ENCODE measurements at regions not wholly inside any gene's neighbourhood (a gene's known extent, or its start where the extent isn't known, plus 50 kb on each side); places are given as distances from the start of the nearest gene placed in this dataset.

GRCh38 chr14:82146846-82147245, 613.2 kb upstream of the SEL1L start:
- no peak overlapping the region for H3K27ac Mint-ChIP-seq
- H3K4me1 ChIP-seq (ENCODE audit: insufficient read depth, low read length), result no peaks in the 10 kb centered on the region
- ATAC-seq (ENCODE audit: poor library complexity), result no peak
- H3K27me3 Mint-ChIP-seq, result no peaks in the 10 kb centered on the region
- no peak overlapping the region for H3K27ac ChIP-seq (ENCODE audit: low read depth in 1 of 2, low read length in 2 of 2)
- H3K4me1 Mint-ChIP-seq (ENCODE audit: low read depth), result no peaks in the 10 kb centered on the region
- intact Hi-C loops (cut with DNase I, micrococcal nuclease), result no loop called here
- no peak overlapping the region for H3K4me3 ChIP-seq (ENCODE audit: low read length)
- H3K36me3 ChIP-seq (ENCODE audit: insufficient read depth, low read length), result no peaks in the 10 kb centered on the region
- TF ChIP-seq CTCF (IDR thresholded peaks at IDR 0.05), result no peak
- H3K4me3 Mint-ChIP-seq, result no peak overlapping the region
- CTCF ChIA-PET, result no interaction called here
- POLR2A ChIA-PET, result no interaction called here
- no peaks in the 10 kb centered on the region for H3K36me3 Mint-ChIP-seq (ENCODE audit: low read depth)
- no peak for DNase-seq
- peaks cover 2% of the 10 kb centered on the region for H3K9me3 Mint-ChIP-seq
- peaks cover 0 to 6% of the 10 kb centered on the region in 2 experiments for H3K9me3 ChIP-seq (ENCODE audit: control insufficient read depth in 1 of 2, insufficient read depth in 1 of 2, low read length in 2 of 2)
- H3K27me3 ChIP-seq (ENCODE audit: control insufficient read depth in 1 of 2, insufficient read depth in 2 of 2, low read length in 2 of 2), result no peaks in the 10 kb centered on the region

GRCh38 chr14:82153689-82154088, 620.0 kb upstream of the SEL1L start:
- CTCF ChIA-PET, result no interaction called here
- POLR2A ChIA-PET, result no interaction called here
- no peaks in the 10 kb centered on the region for H3K27me3 Mint-ChIP-seq
- intact Hi-C loops (cut with DNase I, micrococcal nuclease), result no loop called here
- Histone ChIP-seq H3K27me3 (ENCODE audit: control insufficient read depth in 1 of 2, insufficient read depth in 2 of 2, low read length in 2 of 2) (no peaks in the 10 kb centered on the region), H3K36me3 (ENCODE audit: insufficient read depth, low read length) (no peaks in the 10 kb centered on the region), H3K27ac (ENCODE audit: low read depth in 1 of 2, low read length in 2 of 2) (no peak overlapping the region), H3K4me3 (ENCODE audit: low read length) (no peak overlapping the region), H3K9me3 (ENCODE audit: control insufficient read depth in 1 of 2, insufficient read depth in 1 of 2, low read length in 2 of 2) (no peaks in the 10 kb centered on the region), H3K4me1 (ENCODE audit: insufficient read depth, low read length) (no peaks in the 10 kb centered on the region)
- H3K9me3 Mint-ChIP-seq, result peaks cover 2% of the 10 kb centered on the region
- H3K4me3 Mint-ChIP-seq, result no peak overlapping the region
- no peaks in the 10 kb centered on the region for H3K4me1 Mint-ChIP-seq (ENCODE audit: low read depth)
- H3K27ac Mint-ChIP-seq, result no peak overlapping the region
- ATAC-seq (ENCODE audit: poor library complexity) (no peak), DNase-seq (no peak)
- H3K36me3 Mint-ChIP-seq (ENCODE audit: low read depth), result no peaks in the 10 kb centered on the region
- no peak for TF ChIP-seq CTCF (IDR thresholded peaks at IDR 0.05)

GRCh38 chr14:82159624-82160023, 626.0 kb upstream of the SEL1L start:
- intact Hi-C loops (cut with DNase I, micrococcal nuclease), result no loop called here
- H3K36me3 ChIP-seq (ENCODE audit: insufficient read depth, low read length), result no peaks in the 10 kb centered on the region
- H3K27ac ChIP-seq (ENCODE audit: low read depth in 1 of 2, low read length in 2 of 2), result no peak overlapping the region
- DNase-seq (no peak), ATAC-seq (ENCODE audit: poor library complexity) (no peak)
- H3K27ac Mint-ChIP-seq, result no peak overlapping the region
- ChIA-PET POLR2A (no interaction called here), CTCF (no interaction called here)
- H3K4me3 ChIP-seq (ENCODE audit: low read length), result no peak overlapping the region
- H3K4me3 Mint-ChIP-seq, result no peak overlapping the region
- H3K4me1 ChIP-seq (ENCODE audit: insufficient read depth, low read length), result no peaks in the 10 kb centered on the region
- no peaks in the 10 kb centered on the region for H3K27me3 ChIP-seq (ENCODE audit: control insufficient read depth in 1 of 2, insufficient read depth in 2 of 2, low read length in 2 of 2)
- H3K4me1 Mint-ChIP-seq (ENCODE audit: low read depth), result no peaks in the 10 kb centered on the region
- TF ChIP-seq CTCF (IDR thresholded peaks at IDR 0.05), result no peak
- H3K9me3 ChIP-seq (ENCODE audit: control insufficient read depth in 1 of 2, insufficient read depth in 1 of 2, low read length in 2 of 2), result peaks cover 3 to 5% of the 10 kb centered on the region in 2 experiments
- H3K9me3 Mint-ChIP-seq, result peaks cover 7% of the 10 kb centered on the region
- H3K36me3 Mint-ChIP-seq (ENCODE audit: low read depth), result no peaks in the 10 kb centered on the region
- no peaks in the 10 kb centered on the region for H3K27me3 Mint-ChIP-seq

Data from CD4-positive, alpha-beta T cell (primary cell).